Tibial nerve (tissue), 4 donors: ENCODE measurements at regions not wholly inside any gene's neighbourhood (a gene's known extent, or its start where the extent isn't known, plus 50 kb on each side); places are given as distances from the start of the nearest gene placed in this dataset.

Experiments used
- DNase-seq, 2 donors: peaks; one replicate each; pipeline ENCODE4 v3.0.0-alpha.2; 2019; ENCODE audit warnings: low spot score in 2 of 2
- H3K27ac ChIP-seq, 4 donors: fragments of 200-600 bp; sonication (generic) in 3 of 4; one replicate each; pipeline ENCODE4 v1.5.1; 2017 to 2019; ENCODE audit warnings: mild to moderate bottlenecking in 1 of 4
- H3K27me3 ChIP-seq, 2 donors: fragments of 200-600 bp; sonication (generic) in 1 of 2; one replicate each; pipeline versions ENCODE4 v1.5.1 to v1.6.0; 2017 to 2019
- H3K36me3 ChIP-seq, 3 donors: fragments of 200-600 bp; sonication (generic); one replicate each; pipeline ENCODE4 v1.5.1; 2018 to 2019
- H3K4me1 ChIP-seq, 4 donors: fragments of 200-600 bp; sonication (generic) in 3 of 4; one replicate each; pipeline ENCODE4 v1.5.1; 2017 to 2019
- H3K4me3 ChIP-seq, 4 donors: fragments of 200-600 bp; sonication (generic) in 3 of 4; one replicate each; pipeline ENCODE4 v1.5.1; 2017 to 2019; ENCODE audit warnings: mild to moderate bottlenecking in 1 of 4, moderate library complexity in 1 of 4
- H3K9me3 ChIP-seq, 4 donors: fragments of 200-600 bp; sonication (generic) in 3 of 4; one replicate each; pipeline ENCODE4 v1.5.1; 2017 to 2019
- EP300 ChIP-seq, 2 donors: sonication (generic); formaldehyde crosslinking; IDR thresholded peaks; one replicate each; pipeline ENCODE4 v1.6.1; 2017; ENCODE audit warnings: antibody characterized with exemption in 2 of 2, mild to moderate bottlenecking in 1 of 2
- POLR2A ChIP-seq, 2 donors: fragments of 450-650 bp; IDR thresholded peaks; one replicate each; pipeline ENCODE4 v1.6.1; 2017; ENCODE audit warnings: antibody characterized with exemption in 2 of 2, mild to moderate bottlenecking in 2 of 2, moderate library complexity in 2 of 2
- WGBS, 2 donors: methylation state at CpG; one replicate each; pipeline ENCODE4 v1.1.5; 2018; 5-methylcytosine and 5-hydroxymethylcytosine counted together
- TF ChIP-seq, protein P1 (sequence below), 5 experiments: fragments of 200-600 bp in 3 of 5; fragments of 450-650 bp in 2 of 5; sonication (generic) in 3 of 5; IDR thresholded peaks; one replicate each; pipeline ENCODE4 v1.5.1; 2016 to 2019; ENCODE audit warnings: antibody characterized with exemption in 5 of 5, mild to moderate bottlenecking in 3 of 5, moderate library complexity in 2 of 5

GRCh38 chr15:95267481-95267880 is 1036.1 kb downstream of the MCTP2 start:
- 77 to 80% methylated on average over 3 of the region's 3 CpGs for WGBS, 2 donors
- no peaks in the 10 kb centered on the region for H3K9me3 ChIP-seq
- TF ChIP-seq, protein P1, sequence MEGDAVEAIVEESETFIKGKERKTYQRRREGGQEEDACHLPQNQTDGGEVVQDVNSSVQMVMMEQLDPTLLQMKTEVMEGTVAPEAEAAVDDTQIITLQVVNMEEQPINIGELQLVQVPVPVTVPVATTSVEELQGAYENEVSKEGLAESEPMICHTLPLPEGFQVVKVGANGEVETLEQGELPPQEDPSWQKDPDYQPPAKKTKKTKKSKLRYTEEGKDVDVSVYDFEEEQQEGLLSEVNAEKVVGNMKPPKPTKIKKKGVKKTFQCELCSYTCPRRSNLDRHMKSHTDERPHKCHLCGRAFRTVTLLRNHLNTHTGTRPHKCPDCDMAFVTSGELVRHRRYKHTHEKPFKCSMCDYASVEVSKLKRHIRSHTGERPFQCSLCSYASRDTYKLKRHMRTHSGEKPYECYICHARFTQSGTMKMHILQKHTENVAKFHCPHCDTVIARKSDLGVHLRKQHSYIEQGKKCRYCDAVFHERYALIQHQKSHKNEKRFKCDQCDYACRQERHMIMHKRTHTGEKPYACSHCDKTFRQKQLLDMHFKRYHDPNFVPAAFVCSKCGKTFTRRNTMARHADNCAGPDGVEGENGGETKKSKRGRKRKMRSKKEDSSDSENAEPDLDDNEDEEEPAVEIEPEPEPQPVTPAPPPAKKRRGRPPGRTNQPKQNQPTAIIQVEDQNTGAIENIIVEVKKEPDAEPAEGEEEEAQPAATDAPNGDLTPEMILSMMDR (IDR thresholded peaks at IDR 0.05): no peak
- peak in 1 of 2 donors; percentile 58 for TF ChIP-seq EP300 (IDR thresholded peaks at IDR 0.05)
- no peak for DNase-seq
- H3K36me3 ChIP-seq: no peaks in the 10 kb centered on the region
- H3K27ac ChIP-seq: peak overlapping the region in 3 of 4 donors; percentile 41 to 87 (median 84)
- no peak overlapping the region for H3K4me3 ChIP-seq
- H3K27me3 ChIP-seq: no peaks in the 10 kb centered on the region
- peaks cover 0 to 50% (median 18%) of the 10 kb centered on the region in 4 donors for H3K4me1 ChIP-seq

GRCh38 chr15:95269242-95270183 is 1038.2 kb downstream of the MCTP2 start:
- WGBS, 2 donors: 59 to 62% methylated on average over 10 of the region's 10 CpGs
- H3K27ac ChIP-seq: peak overlapping the region in 3 of 4 donors; percentile 4 to 84 (median 69)
- peaks cover 0 to 33% (median 10%) of the 10 kb centered on the region in 4 donors for H3K4me1 ChIP-seq
- no peaks in the 10 kb centered on the region for H3K27me3 ChIP-seq
- H3K36me3 ChIP-seq: no peaks in the 10 kb centered on the region
- H3K9me3 ChIP-seq: no peaks in the 10 kb centered on the region
- TF ChIP-seq POLR2A (IDR thresholded peaks at IDR 0.05) (no peak), EP300 (IDR thresholded peaks at IDR 0.05) (no peak)
- TF ChIP-seq, protein P1 (IDR thresholded peaks at IDR 0.05): no peak
- H3K4me3 ChIP-seq: no peak overlapping the region
- DNase-seq: peak in 1 of 2 donors; percentile 29

- DNase-seq: no peak
- Histone ChIP-seq H3K36me3 (no peaks in the 10 kb centered on the region), H3K4me1 (peaks cover 0 to 26% (median 8%) of the 10 kb centered on the region in 4 donors), H3K9me3 (no peaks in the 10 kb centered on the region), H3K4me3 (no peak overlapping the region), H3K27ac (peak overlapping the region in 1 of 4 donors; percentile 38), H3K27me3 (no peaks in the 10 kb centered on the region)
- no peak for TF ChIP-seq EP300 (IDR thresholded peaks at IDR 0.05)
- TF ChIP-seq, protein P1 (IDR thresholded peaks at IDR 0.05): no peak
- TF ChIP-seq POLR2A (IDR thresholded peaks at IDR 0.05): no peak
- WGBS, 2 donors: 41% methylated on average over 4 of the region's 4 CpGs
Measured at GRCh38 chr15:95274101-95274500, 1042.7 kb downstream of the MCTP2 start.

DNA sequence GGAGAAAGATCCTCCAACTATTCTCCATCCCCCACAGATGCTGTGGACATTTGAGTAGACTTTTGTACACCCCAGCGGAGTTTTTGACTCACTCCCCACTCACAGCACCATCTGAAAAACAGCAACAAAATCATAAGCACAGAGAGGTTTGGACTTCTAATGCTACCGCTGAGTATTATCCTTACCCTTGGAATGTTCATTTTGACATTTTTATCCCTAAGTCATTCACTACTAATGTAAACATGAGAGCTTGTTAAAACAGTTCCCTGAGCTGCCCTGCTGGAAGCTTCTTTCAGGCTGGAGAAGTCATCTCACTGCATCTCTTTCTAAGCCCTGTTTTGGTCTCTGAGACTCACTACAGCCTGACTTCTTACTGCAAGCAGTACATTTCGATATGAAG is 1045.9 kb downstream of the MCTP2 start:
- Histone ChIP-seq H3K4me3 (no peak overlapping the region), H3K9me3 (no peaks in the 10 kb centered on the region), H3K27ac (peak overlapping the region in 3 of 4 donors; percentile 38 to 84 (median 60)), H3K36me3 (no peaks in the 10 kb centered on the region), H3K27me3 (no peaks in the 10 kb centered on the region), H3K4me1 (peaks cover 0 to 54% (median 10%) of the 10 kb centered on the region in 4 donors)
- 42 to 50% methylated on average over 3 of the region's 3 CpGs for WGBS, 2 donors
- DNase-seq: no peak
- TF ChIP-seq EP300 (IDR thresholded peaks at IDR 0.05): no peak
- TF ChIP-seq, protein P1 (IDR thresholded peaks at IDR 0.05): no peak
- no peak for TF ChIP-seq POLR2A (IDR thresholded peaks at IDR 0.05)
